Bronchial epithelial cell (primary cell): ENCODE measurements at regions not wholly inside any gene's neighbourhood (a gene's known extent, or its start where the extent isn't known, plus 50 kb on each side); places are given as distances from the start of the nearest gene placed in this dataset.
A peak's percentile ranks its signal among the peaks of the same experiment; 100 is the strongest.
"Not testable (repeated sequence)": the region's sequence is repeated elsewhere in the genome, so short reads cannot be mapped to it uniquely, and the experiment has no call there.

ENCODE experiments used
- DNase-seq: peaks from one replicate; pipeline ENCODE4 v3.0.0-alpha.2; 2010; ENCODE audit warnings: low read depth
- FAIRE-seq: peaks from 2 replicates; lab custom pipeline; 2011; peaks lifted over from hg19 to GRCh38; lab: Jason Lieb, UNC
- H3K27me3 ChIP-seq: 2 replicates; pipeline ENCODE4 v1.5.1; 2011; ENCODE audit warnings: low read length; ENCODE audit not compliant: control insufficient read depth, insufficient read depth
- H3K36me3 ChIP-seq: 2 replicates; pipeline ENCODE4 v1.5.1; 2011; ENCODE audit warnings: low read length; ENCODE audit not compliant: control insufficient read depth, insufficient read depth
- H3K4me3 ChIP-seq: 2 replicates; pipeline ENCODE4 v1.5.1; 2011; ENCODE audit warnings: mild to moderate bottlenecking, low read depth, low read length, control low read depth
- TF ChIP-seq, protein P1 (sequence below): IDR thresholded peaks from 2 replicates; pipeline ENCODE4 v1.5.1; 2011; ENCODE audit warnings: mild to moderate bottlenecking, moderate library complexity, low read length, control low read depth, inconsistent platforms; ENCODE audit not compliant: insufficient read depth, severe bottlenecking

DNA sequence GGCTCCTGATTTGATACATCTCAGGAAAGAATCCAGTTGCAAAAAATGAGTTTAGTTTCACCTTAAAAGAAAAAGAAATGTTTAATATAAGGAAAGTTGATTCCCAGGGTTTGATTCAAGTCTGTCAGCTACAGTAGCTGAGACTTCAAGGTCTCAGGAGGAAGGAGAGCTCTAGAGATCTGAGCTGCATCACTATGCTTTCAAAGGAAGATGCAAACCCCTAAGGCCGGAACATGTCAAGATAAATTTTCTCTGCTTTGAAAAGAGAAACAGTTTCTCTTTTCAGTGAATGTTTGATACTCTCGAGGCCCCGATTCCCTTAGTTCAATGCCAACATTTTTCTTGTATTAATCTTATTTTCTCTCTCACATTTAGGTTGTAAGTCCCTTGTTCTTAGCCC, 128.6 kb downstream of the RGPD3 start:
- FAIRE-seq: no peak
- H3K4me3 ChIP-seq: no peak overlapping the region
- no peaks in the 10 kb centered on the region for H3K27me3 ChIP-seq
- no peaks in the 10 kb centered on the region for H3K36me3 ChIP-seq
- TF ChIP-seq, protein P1, sequence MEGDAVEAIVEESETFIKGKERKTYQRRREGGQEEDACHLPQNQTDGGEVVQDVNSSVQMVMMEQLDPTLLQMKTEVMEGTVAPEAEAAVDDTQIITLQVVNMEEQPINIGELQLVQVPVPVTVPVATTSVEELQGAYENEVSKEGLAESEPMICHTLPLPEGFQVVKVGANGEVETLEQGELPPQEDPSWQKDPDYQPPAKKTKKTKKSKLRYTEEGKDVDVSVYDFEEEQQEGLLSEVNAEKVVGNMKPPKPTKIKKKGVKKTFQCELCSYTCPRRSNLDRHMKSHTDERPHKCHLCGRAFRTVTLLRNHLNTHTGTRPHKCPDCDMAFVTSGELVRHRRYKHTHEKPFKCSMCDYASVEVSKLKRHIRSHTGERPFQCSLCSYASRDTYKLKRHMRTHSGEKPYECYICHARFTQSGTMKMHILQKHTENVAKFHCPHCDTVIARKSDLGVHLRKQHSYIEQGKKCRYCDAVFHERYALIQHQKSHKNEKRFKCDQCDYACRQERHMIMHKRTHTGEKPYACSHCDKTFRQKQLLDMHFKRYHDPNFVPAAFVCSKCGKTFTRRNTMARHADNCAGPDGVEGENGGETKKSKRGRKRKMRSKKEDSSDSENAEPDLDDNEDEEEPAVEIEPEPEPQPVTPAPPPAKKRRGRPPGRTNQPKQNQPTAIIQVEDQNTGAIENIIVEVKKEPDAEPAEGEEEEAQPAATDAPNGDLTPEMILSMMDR: no peak
- DNase-seq: no peak

DNA sequence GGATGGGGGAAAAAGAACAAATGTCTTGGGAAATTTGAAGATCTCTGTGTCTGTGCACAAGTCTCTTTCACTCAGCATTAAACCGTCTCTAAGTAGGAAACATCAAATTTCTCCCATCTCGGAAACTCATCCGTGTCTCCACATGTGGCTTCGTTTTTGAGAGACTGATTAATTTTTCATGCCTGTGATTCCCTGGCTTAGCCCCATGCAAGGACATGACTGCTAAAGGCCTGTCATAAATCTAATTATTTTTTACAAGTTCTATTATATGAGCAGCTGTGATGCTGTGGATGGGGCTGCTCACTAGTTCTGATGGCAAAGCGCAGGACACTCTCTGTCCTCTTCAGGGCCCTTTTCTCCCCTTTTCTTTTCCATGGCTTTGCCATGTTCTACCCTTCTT, 129.1 kb downstream of the RGPD3 start:
- Histone ChIP-seq H3K36me3 (no peaks in the 10 kb centered on the region), H3K4me3 (no peak overlapping the region), H3K27me3 (no peaks in the 10 kb centered on the region)
- no peak for FAIRE-seq
- no peak for DNase-seq
- TF ChIP-seq, protein P1: no peak

DNA sequence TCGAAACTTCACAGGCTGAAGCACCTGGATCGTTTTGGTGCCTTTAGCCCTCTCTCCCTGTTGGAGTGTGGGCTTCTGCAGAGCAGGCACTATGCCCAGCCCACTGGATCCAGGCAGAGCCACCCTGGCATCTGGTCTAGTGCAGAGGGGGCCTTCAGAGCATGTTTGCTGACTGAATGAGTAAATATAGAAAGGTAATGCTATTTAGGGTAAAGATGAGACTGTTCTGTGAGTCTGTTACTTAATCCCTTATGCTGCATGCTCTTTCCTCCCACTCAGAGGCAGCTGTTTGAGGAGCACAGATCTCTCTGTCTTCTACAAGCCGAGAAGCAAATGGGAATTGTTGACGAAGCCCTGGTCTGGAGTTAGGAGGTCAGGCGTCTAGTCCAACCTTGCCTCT, 130.2 kb downstream of the RGPD3 start:
- no peak for FAIRE-seq
- DNase-seq: no peak
- Histone ChIP-seq H3K27me3 (no peaks in the 10 kb centered on the region), H3K36me3 (no peaks in the 10 kb centered on the region), H3K4me3 (no peak overlapping the region)
- TF ChIP-seq, protein P1: no peak

DNA sequence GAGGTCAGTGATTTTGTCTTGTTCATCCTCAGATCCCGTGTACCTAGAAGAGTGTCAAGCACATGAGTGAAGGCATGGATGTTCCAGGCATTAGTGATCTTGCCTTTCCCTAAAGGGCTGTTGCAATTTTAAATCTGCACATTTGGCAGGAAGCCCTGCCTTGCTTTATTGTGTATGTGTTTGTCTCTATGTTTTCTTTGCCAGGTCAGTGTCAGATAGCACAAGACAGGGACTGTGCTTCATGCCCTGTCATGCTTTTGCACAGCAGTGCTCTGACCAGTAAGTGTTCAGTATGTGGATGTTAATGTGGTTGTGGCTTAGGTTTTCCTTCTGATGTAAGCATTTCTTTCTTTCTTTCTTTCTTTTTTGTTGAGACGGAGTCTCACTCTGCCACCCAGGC, 131.5 kb downstream of the RGPD3 start:
- DNase-seq: peak; percentile 8
- Histone ChIP-seq H3K27me3 (no peaks in the 10 kb centered on the region), H3K36me3 (no peaks in the 10 kb centered on the region), H3K4me3 (no peak overlapping the region)
- peak; percentile 81 for FAIRE-seq
- TF ChIP-seq, protein P1: no peak

DNA sequence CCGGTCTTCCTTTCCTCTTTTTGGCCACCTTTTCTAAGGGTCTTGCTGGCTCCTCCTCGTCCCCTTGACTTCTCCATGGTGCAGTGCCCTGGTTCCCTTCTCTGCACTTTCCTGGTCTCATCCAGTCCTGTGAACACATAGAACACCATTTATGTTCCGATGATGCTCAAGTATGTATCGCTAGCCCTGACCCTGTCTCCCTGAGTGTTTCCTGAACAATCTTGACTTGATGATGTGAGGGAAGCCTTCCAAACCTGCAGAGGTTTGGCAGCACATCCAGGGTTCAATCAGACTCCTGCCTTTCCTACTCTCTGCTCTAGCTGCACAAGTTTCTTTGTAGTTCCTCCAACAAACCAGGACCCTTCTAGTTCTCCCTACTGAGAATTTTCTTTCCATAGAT, 132.1 kb downstream of the RGPD3 start:
- TF ChIP-seq, protein P1: no peak
- H3K36me3 ChIP-seq: no peaks in the 10 kb centered on the region
- H3K4me3 ChIP-seq: no peak overlapping the region
- H3K27me3 ChIP-seq: no peaks in the 10 kb centered on the region
- FAIRE-seq (peak; percentile 13), DNase-seq (no peak)

DNA sequence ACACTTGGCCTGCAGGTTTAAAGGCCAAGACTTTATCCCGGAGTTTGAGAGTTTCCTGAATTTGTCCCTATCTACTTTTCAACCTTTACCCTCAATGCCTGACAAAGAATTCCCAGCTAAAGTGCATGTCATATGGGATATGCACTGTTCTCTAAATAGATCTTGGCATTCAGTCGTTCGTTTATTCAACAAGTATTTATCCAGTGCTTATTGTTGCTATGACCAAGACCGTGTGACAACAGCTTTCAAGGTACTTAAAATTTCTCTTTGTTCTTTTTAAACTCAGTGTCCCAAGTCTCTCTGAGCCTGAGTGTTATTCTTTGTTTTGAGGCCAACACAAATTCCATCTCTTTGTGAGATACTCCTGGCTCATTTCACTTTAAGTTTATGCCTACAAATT, 133.4 kb downstream of the RGPD3 start:
- no peak overlapping the region for H3K4me3 ChIP-seq
- H3K27me3 ChIP-seq: no peaks in the 10 kb centered on the region
- FAIRE-seq (no peak), DNase-seq (no peak)
- TF ChIP-seq, protein P1: no peak
- H3K36me3 ChIP-seq: no peaks in the 10 kb centered on the region

DNA sequence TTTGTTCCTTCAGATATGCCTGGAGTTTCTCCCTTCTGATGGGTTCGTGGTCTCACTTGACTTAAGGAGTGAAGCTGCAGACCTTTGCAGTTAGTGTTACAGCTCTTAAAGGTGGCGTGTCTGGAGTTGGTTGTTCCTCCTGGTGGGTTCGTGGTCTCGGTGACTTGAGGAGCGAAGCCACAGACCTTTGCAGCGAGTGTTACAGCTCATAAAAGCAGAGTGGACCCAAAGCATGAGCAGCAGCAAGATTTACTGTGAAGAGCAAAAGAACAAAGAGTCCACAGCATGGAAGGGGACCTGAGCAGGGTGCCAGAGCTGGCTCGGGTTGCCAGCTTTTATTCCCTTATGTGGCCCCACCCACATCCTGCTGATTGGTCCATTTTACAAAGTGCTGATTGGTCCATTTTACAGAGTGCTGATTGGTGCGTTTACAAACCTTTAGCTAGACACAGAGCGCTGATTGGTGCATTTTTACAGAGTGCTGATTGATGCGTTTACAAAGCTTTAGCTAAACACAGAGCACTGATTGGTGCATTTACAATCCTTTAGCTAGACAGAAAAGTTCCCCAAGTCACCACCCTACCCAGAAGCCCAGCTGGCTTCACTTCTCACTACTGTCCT, 134.8 kb downstream of the RGPD3 start:
- H3K4me3 ChIP-seq, H3K27me3 ChIP-seq, FAIRE-seq, DNase-seq, H3K36me3 ChIP-seq: not testable (repeated sequence)
